ENCODE measurements at regions not wholly inside any gene's neighbourhood (a gene's known extent, or its start where the extent isn't known, plus 50 kb on each side); places are given as distances from the start of the nearest gene placed in this dataset.

GRCh38 chr5:115379622-115380344 is 83.3 kb upstream of the CCDC112 start:
- intact Hi-C loops (cut with DNase I), result no loop called here
- Histone ChIP-seq H3K27me3 (no peaks in the 10 kb centered on the region), H3K4me1 (peaks cover 0 to 32% (median 4%) of the 10 kb centered on the region in 3 donors), H3K36me3 (no peaks in the 10 kb centered on the region), H3K4me3 (no peak overlapping the region), H3K9me3 (no peaks in the 10 kb centered on the region), H3K27ac (peak overlapping the region in 3 of 4 donors; percentile 18 to 45 (median 43))
- WGBS, 2 donors, result 41 to 49% methylated on average over 8 of the region's 8 CpGs
- TF ChIP-seq CTCF (IDR thresholded peaks at IDR 0.05) (no peak), POLR2A (IDR thresholded peaks at IDR 0.05) (no peak)
- no peak for DNase-seq

DNA sequence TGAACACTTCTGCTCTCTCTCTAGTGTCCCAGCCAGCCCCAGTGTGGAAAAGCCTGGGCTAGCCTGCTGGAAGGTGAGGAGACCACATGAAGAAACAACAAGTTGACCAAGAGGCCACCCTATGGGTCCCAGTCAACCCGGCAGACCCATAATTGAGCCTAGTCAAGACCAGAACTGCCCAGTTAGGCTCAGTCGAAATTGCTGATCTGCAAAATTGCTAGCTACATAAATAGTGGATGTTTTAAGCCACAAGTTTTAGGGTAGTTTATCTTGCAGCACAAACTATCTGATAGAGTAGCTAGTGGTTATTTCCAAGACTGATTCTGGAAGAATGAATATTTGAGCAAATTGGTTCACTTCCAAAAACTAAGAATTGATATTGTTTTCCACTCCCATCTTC is 82.3 kb upstream of the CCDC112 start:
- 75 to 78% methylated on average over 2 of the region's 2 CpGs for WGBS, 2 donors
- Histone ChIP-seq H3K36me3 (no peaks in the 10 kb centered on the region), H3K27me3 (no peaks in the 10 kb centered on the region), H3K27ac (no peak overlapping the region), H3K4me1 (peaks cover 0 to 32% (median 4%) of the 10 kb centered on the region in 3 donors), H3K9me3 (no peaks in the 10 kb centered on the region), H3K4me3 (no peak overlapping the region)
- no peak for DNase-seq
- intact Hi-C loops (cut with DNase I), result no loop called here
- TF ChIP-seq CTCF (IDR thresholded peaks at IDR 0.05) (no peak), POLR2A (IDR thresholded peaks at IDR 0.05) (no peak)

- no peaks in the 10 kb centered on the region for H3K9me3 ChIP-seq
- no peaks in the 10 kb centered on the region for H3K27me3 ChIP-seq
- H3K4me3 ChIP-seq, result peak overlapping the region in 1 of 4 donors; percentile 20
- TF ChIP-seq CTCF (IDR thresholded peaks at IDR 0.05) (peak in 1 of 6 experiments; percentile 25), POLR2A (IDR thresholded peaks at IDR 0.05) (no peak)
- intact Hi-C loops (cut with DNase I), result no loop called here
- H3K27ac ChIP-seq, result peak overlapping the region in 2 of 4 donors; percentile 25 to 63
- H3K4me1 ChIP-seq, result peaks cover 0 to 32% (median 4%) of the 10 kb centered on the region in 3 donors
- DNase-seq, result no peak
- 58 to 60% methylated on average over 3 to 4 of the region's 4 CpGs for WGBS, 2 donors
- no peaks in the 10 kb centered on the region for H3K36me3 ChIP-seq
These were observed 81.2 kb upstream of the CCDC112 start for GRCh38 chr5:115377468-115378217.

- TF ChIP-seq CTCF (IDR thresholded peaks at IDR 0.05) (no peak), POLR2A (IDR thresholded peaks at IDR 0.05) (no peak)
- 79 to 83% methylated on average over 5 of the region's 5 CpGs for WGBS, 2 donors
- H3K4me1 ChIP-seq, result peaks cover 0 to 32% (median 4%) of the 10 kb centered on the region in 3 donors
- H3K27ac ChIP-seq, result no peak overlapping the region
- intact Hi-C loops (cut with DNase I), result no loop called here
- H3K27me3 ChIP-seq, result no peaks in the 10 kb centered on the region
- DNase-seq, result no peak
- no peaks in the 10 kb centered on the region for H3K9me3 ChIP-seq
- H3K36me3 ChIP-seq, result no peaks in the 10 kb centered on the region
- H3K4me3 ChIP-seq, result no peak overlapping the region
These were observed 79.4 kb upstream of the CCDC112 start for GRCh38 chr5:115375893-115376292.
